HG03066 (cell line): ENCODE measurements at regions not wholly inside any gene's neighbourhood (a gene's known extent, or its start where the extent isn't known, plus 50 kb on each side); places are given as distances from the start of the nearest gene placed in this dataset.

ENCODE experiments used
- ATAC-seq: cut with Tn5 transposase; IDR thresholded peaks from one replicate; pipeline ENCODE4 v1.9.1; 2021; ENCODE audit warnings: low read depth; ENCODE audit not compliant: unreplicated experiment

DNA sequence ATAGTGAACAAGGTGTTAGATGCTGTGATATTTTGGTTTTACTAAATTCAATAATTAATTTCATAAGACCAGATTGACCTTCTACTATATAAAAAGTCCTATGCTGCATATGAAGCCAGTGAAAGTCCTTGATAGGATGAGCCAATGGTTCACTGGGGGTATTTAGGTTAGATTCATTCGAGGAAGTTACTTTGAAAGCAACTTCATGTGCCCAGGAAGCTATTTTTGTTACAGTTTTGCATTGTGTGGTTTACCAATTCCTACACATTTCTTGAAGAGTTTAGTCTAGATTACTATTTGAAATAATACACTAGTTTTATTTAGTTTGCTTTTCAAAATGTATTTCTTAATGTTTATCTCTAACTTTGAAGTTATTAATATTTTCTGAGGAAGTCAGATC is 58.5 kb upstream of the RMST start:
- peak; percentile 37 for ATAC-seq

DNA sequence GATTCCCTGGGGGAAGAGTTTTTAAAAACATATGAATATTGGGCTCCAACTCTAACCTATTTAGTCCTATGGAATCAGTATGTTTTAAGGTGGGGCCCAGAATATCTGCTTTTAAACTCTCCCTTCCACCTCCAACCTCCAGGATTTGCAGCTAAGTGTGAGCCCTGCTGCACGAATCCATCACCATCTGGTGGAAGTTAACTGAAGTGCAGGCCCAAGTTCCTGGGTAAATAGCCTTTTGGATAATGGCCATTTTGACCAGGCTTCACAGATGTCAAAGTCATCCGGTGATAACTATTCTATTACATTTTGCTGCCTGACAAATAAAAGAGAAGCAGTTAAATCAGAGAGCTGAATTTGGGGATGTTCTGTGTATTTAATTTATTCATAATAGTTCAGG is 58.1 kb upstream of the RMST start:
- ATAC-seq, result peak; percentile 94

DNA sequence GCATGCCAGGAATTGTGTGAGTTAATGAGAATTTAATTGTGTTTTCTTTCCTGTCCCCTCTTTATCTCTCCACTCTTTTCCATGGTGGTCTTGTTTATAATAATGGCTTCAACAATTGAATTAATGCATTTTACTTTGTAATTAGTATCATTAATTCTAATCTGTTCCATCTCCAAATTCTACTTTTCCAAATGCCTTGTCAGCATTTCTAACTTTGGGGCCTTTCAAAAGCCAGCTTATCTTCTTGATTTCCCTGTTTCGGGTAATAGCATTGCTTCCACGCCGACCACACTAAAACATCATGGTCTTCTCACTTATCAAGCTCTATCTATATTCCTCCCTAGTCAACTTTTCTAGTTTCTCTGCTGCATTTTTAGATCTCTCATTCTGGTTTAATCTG is 54.2 kb upstream of the RMST start:
- no peak for ATAC-seq

DNA sequence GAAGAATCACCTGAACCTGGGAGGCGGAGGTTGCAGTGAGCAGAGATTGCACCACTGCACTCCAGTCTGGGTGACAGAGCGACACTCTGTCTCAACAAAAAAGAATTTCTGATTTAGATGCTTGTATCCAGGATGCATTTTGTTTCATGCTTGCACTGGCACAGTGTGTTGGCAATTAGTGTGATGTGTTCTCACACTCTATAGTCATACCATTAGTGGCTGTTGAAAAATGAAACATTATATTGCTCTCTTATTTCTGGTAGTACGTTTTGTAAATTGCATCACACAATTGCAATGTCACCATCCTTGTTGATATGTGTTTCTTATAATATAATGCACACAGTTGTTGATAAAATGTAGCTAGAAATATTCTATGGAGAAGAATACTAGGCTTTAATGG is 51.3 kb upstream of the RMST start:
- no peak for ATAC-seq
